ENCODE measurements at regions not wholly inside any gene's neighbourhood (a gene's known extent, or its start where the extent isn't known, plus 50 kb on each side); places are given as distances from the start of the nearest gene placed in this dataset.

DNA sequence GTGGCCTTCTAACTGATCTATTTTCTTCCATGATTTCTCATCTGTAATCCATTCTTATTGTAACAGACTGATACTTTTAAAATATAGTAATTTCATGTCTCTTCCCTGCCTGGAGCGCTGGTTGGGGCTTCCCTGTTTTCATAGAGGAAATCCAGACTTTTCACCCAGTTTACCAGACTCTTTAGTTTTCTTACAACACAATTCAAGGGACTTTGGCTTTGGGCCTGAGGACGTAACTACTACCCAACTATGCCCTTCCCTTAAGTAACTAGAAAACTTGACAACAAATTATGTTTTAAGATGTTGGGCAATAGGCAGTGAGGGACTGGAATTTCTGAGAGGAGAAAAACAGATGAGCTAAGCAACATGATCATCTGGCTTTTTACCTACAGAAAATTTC, 289.6 kb downstream of the FGF10 start:
- no peak for DNase-seq
- Histone ChIP-seq H4K5ac (ENCODE audit: insufficient read length, low read depth, low read length) (no peak overlapping the region), H3K18ac (ENCODE audit: insufficient read length, low read depth, low read length) (no peak overlapping the region), H3K27me3 (ENCODE audit: insufficient read depth, low read length) (no peaks in the 10 kb centered on the region), H3K23me2 (ENCODE audit: insufficient read length, low read depth, low read length, poor library complexity, severe bottlenecking) (no peaks in the 10 kb centered on the region), H2BK15ac (ENCODE audit: low read depth, low read length) (no peak overlapping the region), H3K27ac (ENCODE audit: insufficient read length, low read depth, low read length) (no peak overlapping the region), H3K9ac (ENCODE audit: extremely low read depth, insufficient read length, low read length) (no peak overlapping the region), H2BK120ac (ENCODE audit: low read depth, low read length, poor library complexity, severe bottlenecking) (no peak overlapping the region), H3K4ac (ENCODE audit: low read depth, low read length) (no peak overlapping the region), H3T11ph (ENCODE audit: low read length) (no peak overlapping the region), H3K4me2 (ENCODE audit: insufficient read depth, insufficient read length, low read length) (no peak overlapping the region), H3K23ac (ENCODE audit: insufficient read length, low read depth, low read length) (no peak overlapping the region), H4K20me1 (ENCODE audit: control insufficient read depth, insufficient read depth, insufficient read length) (no peaks in the 10 kb centered on the region), H2AK5ac (ENCODE audit: insufficient read length, low read length) (no peak overlapping the region), H3K4me1 (ENCODE audit: insufficient read depth, low read length) (no peaks in the 10 kb centered on the region), H3K79me1 (ENCODE audit: insufficient read depth, low read depth, low read length, poor library complexity, severe bottlenecking) (no peaks in the 10 kb centered on the region), H3K56ac (ENCODE audit: insufficient read length, low read depth, low read length) (no peak overlapping the region), H2BK5ac (ENCODE audit: insufficient read length, low read length) (no peak overlapping the region), H4K91ac (ENCODE audit: insufficient read length, low read depth, low read length) (no peak overlapping the region), H3K14ac (ENCODE audit: insufficient read depth, low read length) (no peak overlapping the region), H4K8ac (replicated peaks; ENCODE audit: insufficient read length, low read depth, low read length) (no peak overlapping the region), H2BK20ac (ENCODE audit: low read depth, low read length, poor library complexity, severe bottlenecking) (no peak overlapping the region), H3K9me3 (ENCODE audit: control insufficient read depth, low read depth, low read length) (no peaks in the 10 kb centered on the region), H2AFZ (ENCODE audit: low read length) (no peak overlapping the region), H3K79me2 (ENCODE audit: insufficient read depth, low read length) (no peaks in the 10 kb centered on the region), H2BK12ac (ENCODE audit: insufficient read length, low read depth, low read length) (no peak overlapping the region)
- H3K9me3 Mint-ChIP-seq = no peaks in the 10 kb centered on the region; a peak in 2 of 5 replicates
- no peak overlapping the region for H3K27ac Mint-ChIP-seq
- H3K4me3 Mint-ChIP-seq = no peak overlapping the region
- H3K36me3 Mint-ChIP-seq (ENCODE audit: insufficient read depth in 1 of 3, low read depth in 3 of 3) = no peaks in the 10 kb centered on the region; a peak in 2 of 7 replicates
- TF ChIP-seq, protein P1, sequence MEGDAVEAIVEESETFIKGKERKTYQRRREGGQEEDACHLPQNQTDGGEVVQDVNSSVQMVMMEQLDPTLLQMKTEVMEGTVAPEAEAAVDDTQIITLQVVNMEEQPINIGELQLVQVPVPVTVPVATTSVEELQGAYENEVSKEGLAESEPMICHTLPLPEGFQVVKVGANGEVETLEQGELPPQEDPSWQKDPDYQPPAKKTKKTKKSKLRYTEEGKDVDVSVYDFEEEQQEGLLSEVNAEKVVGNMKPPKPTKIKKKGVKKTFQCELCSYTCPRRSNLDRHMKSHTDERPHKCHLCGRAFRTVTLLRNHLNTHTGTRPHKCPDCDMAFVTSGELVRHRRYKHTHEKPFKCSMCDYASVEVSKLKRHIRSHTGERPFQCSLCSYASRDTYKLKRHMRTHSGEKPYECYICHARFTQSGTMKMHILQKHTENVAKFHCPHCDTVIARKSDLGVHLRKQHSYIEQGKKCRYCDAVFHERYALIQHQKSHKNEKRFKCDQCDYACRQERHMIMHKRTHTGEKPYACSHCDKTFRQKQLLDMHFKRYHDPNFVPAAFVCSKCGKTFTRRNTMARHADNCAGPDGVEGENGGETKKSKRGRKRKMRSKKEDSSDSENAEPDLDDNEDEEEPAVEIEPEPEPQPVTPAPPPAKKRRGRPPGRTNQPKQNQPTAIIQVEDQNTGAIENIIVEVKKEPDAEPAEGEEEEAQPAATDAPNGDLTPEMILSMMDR (conservative IDR thresholded peaks at IDR 0.05) = no peak
- peaks cover 0 to 2% of the 10 kb centered on the region in 2 experiments; a peak in 1 of 4 replicates for H3K4me1 Mint-ChIP-seq
- no CpG with 5 or more reads among the region's 2 CpGs for WGBS (ENCODE audit: extremely low coverage, insufficient read length, low lambda C conversion rate)
- no peaks in the 10 kb centered on the region for H3K27me3 Mint-ChIP-seq (ENCODE audit: low read depth)

Measured in H9 (cell line).